Prostate gland (tissue), 2 donors: ENCODE measurements at regions not wholly inside any gene's neighbourhood (a gene's known extent, or its start where the extent isn't known, plus 50 kb on each side); places are given as distances from the start of the nearest gene placed in this dataset.
A peak's percentile ranks its signal among the peaks of the same experiment; 100 is the strongest.

ENCODE experiments used
- DNase-seq: peaks from one replicate; pipeline ENCODE4 v3.0.0-alpha.2; 2019; ENCODE audit warnings: low spot score
- H3K27ac ChIP-seq, 2 donors: fragments of 200-600 bp; sonication (generic); 2 replicates each; pipeline ENCODE4 v1.5.1; 2017 to 2019
- H3K27me3 ChIP-seq: fragments of 200-600 bp; sonication (generic); replicated peaks from 2 replicates; pipeline ENCODE4 v1.5.1; 2019; ENCODE audit not compliant: insufficient read depth
- H3K36me3 ChIP-seq, 2 donors: fragments of 200-600 bp; sonication (generic); 1 replicate in 1 of 2; 2 replicates in 1 of 2; pipeline versions ENCODE4 v1.5.1 to v1.8.1; 2017 to 2019
- H3K4me1 ChIP-seq: fragments of 200-600 bp; sonication (generic); replicated peaks from 2 replicates; pipeline ENCODE4 v1.5.1; 2019
- H3K4me3 ChIP-seq, 2 donors: fragments of 200-600 bp; sonication (generic); 2 replicates each; pipeline ENCODE4 v1.5.1; 2017 to 2019
- H3K9me3 ChIP-seq: fragments of 200-600 bp; sonication (generic); 2 replicates; pipeline ENCODE4 v1.5.1; 2017
- CTCF ChIP-seq, 4 experiments: fragments of 200-600 bp in 2 of 4; fragments of 450-650 bp in 2 of 4; sonication (generic) in 2 of 4; IDR thresholded peaks; 1 replicate in 3 of 4; 2 replicates in 1 of 4; pipeline ENCODE4 v1.5.1; 2016 to 2019; ENCODE audit warnings: antibody characterized with exemption in 4 of 4, mild to moderate bottlenecking in 2 of 4, moderate library complexity in 2 of 4
- POLR2A ChIP-seq: fragments of 450-650 bp; IDR thresholded peaks from one replicate; pipeline ENCODE4 v1.6.1; 2016; ENCODE audit warnings: antibody characterized with exemption, mild to moderate bottlenecking
- POLR2AphosphoS5 ChIP-seq: sonication (generic); formaldehyde crosslinking; IDR thresholded peaks from one replicate; pipeline ENCODE4 v1.6.1; 2017; ENCODE audit warnings: antibody characterized with exemption
- WGBS: methylation state at CpG from one replicate; pipeline ENCODE4 v1.1.5; 2018; 5-methylcytosine and 5-hydroxymethylcytosine counted together
- intact Hi-C: fragments of 100-400 bp; cut with DNase I; formaldehyde crosslinking; loops from one replicate; pipeline ENCODE4 v1.14.2; 2022

DNA sequence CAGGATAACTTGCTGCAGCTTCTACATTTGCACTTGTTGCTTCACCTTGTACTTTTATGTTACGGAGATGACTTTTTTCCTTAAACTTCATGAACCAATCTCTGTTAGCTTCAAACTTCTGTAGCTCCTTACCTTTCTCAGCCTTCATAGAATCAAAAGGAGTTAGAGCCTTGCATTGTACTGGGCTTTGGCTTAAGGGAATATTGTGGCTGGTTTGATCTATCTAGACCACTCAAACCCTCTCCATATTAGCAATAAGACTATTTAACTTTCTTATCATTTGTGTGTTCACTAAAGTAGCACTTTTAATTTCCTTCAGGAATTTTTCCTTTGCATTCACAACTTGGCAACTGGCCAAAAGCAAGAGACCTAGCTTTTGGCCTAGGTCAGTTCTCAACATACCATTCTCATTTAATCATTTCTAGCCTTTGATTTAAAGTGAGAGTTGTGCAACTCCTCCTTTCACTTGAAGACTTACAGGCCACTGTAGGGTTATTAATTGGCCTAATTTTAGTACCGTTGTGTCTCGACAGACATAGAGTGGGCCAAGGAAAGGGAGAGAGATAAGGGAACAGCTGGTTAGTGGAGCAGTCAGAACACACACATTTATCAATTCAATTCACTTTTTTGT is 63.7 kb downstream of the SHOC1 start:
- H3K27ac ChIP-seq, result no peak overlapping the region
- DNase-seq, result no peak
- TF ChIP-seq CTCF (IDR thresholded peaks at IDR 0.05) (no peak), POLR2A (no peak), POLR2AphosphoS5 (no peak)
- H3K27me3 ChIP-seq, result no peaks in the 10 kb centered on the region
- H3K36me3 ChIP-seq, result no peaks in the 10 kb centered on the region
- 92% methylated on average over 3 of the region's 3 CpGs for WGBS
- no peaks in the 10 kb centered on the region for H3K9me3 ChIP-seq
- no peak overlapping the region for H3K4me3 ChIP-seq
- intact Hi-C loops, result no loop called here
- no peaks in the 10 kb centered on the region for H3K4me1 ChIP-seq

DNA sequence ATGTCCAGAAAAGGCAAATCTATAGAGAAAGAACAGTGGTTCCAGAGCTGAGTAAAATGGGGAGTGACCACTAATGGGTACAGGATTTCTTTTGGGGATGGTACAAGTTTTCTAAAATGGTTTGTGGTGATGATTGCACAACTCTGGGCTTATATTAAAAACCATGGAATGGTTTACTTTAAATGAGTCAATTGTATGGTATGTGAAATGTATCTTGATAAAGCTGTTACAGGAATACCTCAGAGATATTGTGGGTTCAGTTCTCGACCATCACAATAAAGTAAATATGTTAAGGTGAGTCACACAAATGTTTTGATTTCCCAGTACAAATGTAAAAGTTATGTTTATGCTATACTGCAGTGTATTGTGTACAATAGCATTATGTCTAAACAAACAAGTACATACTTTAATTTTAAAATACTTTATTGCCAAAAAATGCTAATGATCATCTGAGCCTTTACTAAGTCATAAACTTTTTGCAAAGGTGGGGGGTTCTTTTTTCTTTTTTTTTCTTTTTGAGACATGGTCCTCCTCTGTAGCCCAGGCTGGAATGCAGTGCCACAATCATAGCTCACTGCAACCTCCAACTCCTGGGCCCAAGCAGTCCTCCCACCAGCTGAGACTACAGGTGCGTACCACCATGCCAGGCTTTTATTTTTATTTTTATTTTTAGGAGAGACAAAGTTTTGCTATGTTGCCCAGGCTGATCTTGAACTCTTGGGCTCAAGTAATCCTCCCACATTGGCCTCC is 65.9 kb downstream of the SHOC1 start:
- TF ChIP-seq POLR2A, result no peak
- TF ChIP-seq CTCF (IDR thresholded peaks at IDR 0.05), result no peak
- TF ChIP-seq POLR2AphosphoS5, result no peak
- DNase-seq, result no peak
- Histone ChIP-seq H3K36me3 (no peaks in the 10 kb centered on the region), H3K9me3 (no peaks in the 10 kb centered on the region), H3K27me3 (no peaks in the 10 kb centered on the region), H3K4me3 (no peak overlapping the region), H3K27ac (no peak overlapping the region), H3K4me1 (no peaks in the 10 kb centered on the region)
- 72% methylated on average over 2 of the region's 2 CpGs for WGBS
- intact Hi-C loops, result no loop called here

DNA sequence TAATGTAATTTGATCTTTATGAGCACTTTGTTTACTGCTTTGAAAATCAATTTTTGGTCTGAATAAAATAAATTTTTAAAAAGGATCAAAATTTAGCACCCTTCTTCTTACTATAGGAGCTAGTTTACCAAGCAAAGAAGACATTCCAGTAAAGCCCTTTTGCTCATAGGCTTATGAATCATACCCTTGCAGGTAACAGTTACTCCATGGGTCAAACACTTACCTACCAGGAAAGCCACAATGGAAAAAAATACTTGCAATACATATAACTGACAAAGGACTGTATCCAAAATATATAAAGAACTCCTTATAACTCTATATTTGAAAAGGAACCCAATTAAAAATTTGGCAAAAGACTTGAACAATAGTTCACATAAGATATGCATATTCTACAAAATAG is 66.6 kb downstream of the SHOC1 start:
- intact Hi-C loops, result no loop called here

DNA sequence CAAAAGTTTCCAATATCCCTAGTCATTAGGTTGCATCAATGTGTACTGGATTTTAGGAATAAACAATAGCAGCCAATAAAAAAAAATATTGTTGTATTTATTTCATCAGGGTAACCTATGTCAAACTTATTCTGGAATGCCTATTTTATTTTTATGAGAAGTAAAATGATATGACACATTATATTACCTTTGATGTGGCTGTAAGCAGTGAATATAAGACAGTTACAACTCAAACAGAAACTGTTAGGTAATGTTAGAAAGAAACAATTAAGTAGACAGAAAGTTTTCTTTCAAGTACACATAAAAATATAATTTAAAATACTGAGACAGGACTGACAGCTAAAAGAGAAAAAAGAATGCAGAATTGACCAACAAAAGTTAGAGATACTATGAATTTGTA is 65.5 kb downstream of the GNG10 start:
- no peak for DNase-seq
- Histone ChIP-seq H3K4me3 (no peak overlapping the region), H3K27me3 (no peaks in the 10 kb centered on the region), H3K9me3 (no peaks in the 10 kb centered on the region), H3K4me1 (no peaks in the 10 kb centered on the region), H3K36me3 (no peaks in the 10 kb centered on the region), H3K27ac (no peak overlapping the region)
- TF ChIP-seq POLR2A (no peak), POLR2AphosphoS5 (no peak), CTCF (IDR thresholded peaks at IDR 0.05) (no peak)
- intact Hi-C loops, result no loop called here

More for the DNA sequence above, 66.6 kb downstream of the SHOC1 start:
- Histone ChIP-seq H3K27ac (no peak overlapping the region), H3K36me3 (no peaks in the 10 kb centered on the region), H3K4me1 (no peaks in the 10 kb centered on the region), H3K9me3 (no peaks in the 10 kb centered on the region), H3K4me3 (no peak overlapping the region), H3K27me3 (no peaks in the 10 kb centered on the region)
- TF ChIP-seq CTCF (IDR thresholded peaks at IDR 0.05), result peak in 1 of 4 experiments; percentile 9
- no peak for TF ChIP-seq POLR2A
- DNase-seq, result no peak

DNA sequence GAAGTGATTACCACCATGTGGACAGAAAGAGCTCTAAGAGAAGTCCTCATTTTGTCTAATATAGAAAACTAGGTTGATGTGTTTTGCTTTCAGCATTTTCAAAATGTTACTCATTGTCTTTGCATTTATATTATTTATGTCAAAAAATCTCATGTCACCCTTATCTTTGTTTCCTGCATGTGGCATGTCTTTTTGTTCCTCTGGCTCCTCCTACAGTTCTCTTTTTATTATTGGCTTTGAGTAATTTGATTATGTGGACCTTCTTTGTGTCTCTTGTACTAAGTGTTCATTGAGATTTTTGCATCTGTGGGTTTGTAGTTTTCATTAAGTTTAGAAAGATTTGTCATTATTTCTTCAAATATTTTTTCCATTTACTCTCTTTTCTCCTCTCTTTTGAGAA is 58.8 kb downstream of the GNG10 start:
- no peak for DNase-seq
- H3K4me3 ChIP-seq, result no peak overlapping the region
- H3K27ac ChIP-seq, result no peak overlapping the region
- H3K36me3 ChIP-seq, result no peaks in the 10 kb centered on the region
- no peaks in the 10 kb centered on the region for H3K27me3 ChIP-seq
- intact Hi-C loops, result no loop called here
- TF ChIP-seq POLR2A (no peak), CTCF (IDR thresholded peaks at IDR 0.05) (no peak), POLR2AphosphoS5 (no peak)
- H3K9me3 ChIP-seq, result no peaks in the 10 kb centered on the region
- no peaks in the 10 kb centered on the region for H3K4me1 ChIP-seq
